HUES64 (cell line): ENCODE measurements at regions not wholly inside any gene's neighbourhood (a gene's known extent, or its start where the extent isn't known, plus 50 kb on each side); places are given as distances from the start of the nearest gene placed in this dataset.
"Not testable (repeated sequence)": the region's sequence is repeated elsewhere in the genome, so short reads cannot be mapped to it uniquely, and the experiment has no call there.

Experiments
- H3K27ac ChIP-seq: 2 replicates; pipeline ENCODE4 v1.7.0; 2013; ENCODE audit warnings: low read depth, low read length, inconsistent platforms
- H3K27me3 ChIP-seq: 2 replicates; pipeline ENCODE4 v1.6.1; 2013; ENCODE audit warnings: mild to moderate bottlenecking, low read length; ENCODE audit not compliant: insufficient read depth
- H3K36me3 ChIP-seq: 2 replicates; pipeline ENCODE4 v1.6.1; 2013; ENCODE audit warnings: mild to moderate bottlenecking, low read length; ENCODE audit not compliant: insufficient read depth
- H3K4me1 ChIP-seq: 2 replicates; pipeline ENCODE4 v1.6.1; 2013; ENCODE audit warnings: mild to moderate bottlenecking, low read length, moderate library complexity; ENCODE audit not compliant: insufficient read depth
- H3K4me3 ChIP-seq: 2 replicates; pipeline ENCODE4 v1.5.1; 2013; ENCODE audit warnings: mild to moderate bottlenecking, low read length, moderate library complexity
- H3K9ac ChIP-seq: 2 replicates; pipeline ENCODE4 v1.6.1; 2013; ENCODE audit warnings: mild to moderate bottlenecking, low read depth, low read length
- H3K9me3 ChIP-seq: 2 replicates; pipeline ENCODE4 v1.6.1; 2013; ENCODE audit warnings: low read depth, low read length; ENCODE audit not compliant: insufficient read depth
- WGBS: fragments of 150-250, 120-280 bp; methylation state at CpG from one replicate; pipeline ENCODE4 v1.1.7; 2013; ENCODE audit warnings: missing lambda C conversion rate; 5-methylcytosine and 5-hydroxymethylcytosine counted together

DNA sequence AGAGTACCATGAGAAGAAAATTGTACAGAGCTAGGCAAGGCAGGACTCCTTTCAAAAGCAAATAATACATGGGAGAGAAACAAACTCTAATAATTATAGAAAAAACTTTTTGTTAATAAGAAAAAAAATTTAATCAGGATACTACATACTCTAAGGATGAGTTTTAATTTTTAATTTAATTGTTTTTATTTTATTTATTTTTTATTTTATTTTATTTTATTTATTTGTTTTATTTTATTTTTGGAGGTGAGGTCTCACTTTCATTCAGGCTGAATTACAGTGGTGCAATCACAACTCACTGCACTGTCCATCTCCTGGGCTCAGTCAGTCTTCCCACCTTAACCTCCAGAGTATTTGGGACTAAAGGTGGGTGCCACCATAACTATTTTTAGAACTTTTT is 1347.2 kb downstream of the NLGN4Y start:
- Histone ChIP-seq H3K9me3 (no peaks in the 10 kb centered on the region), H3K36me3 (no peaks in the 10 kb centered on the region)

DNA sequence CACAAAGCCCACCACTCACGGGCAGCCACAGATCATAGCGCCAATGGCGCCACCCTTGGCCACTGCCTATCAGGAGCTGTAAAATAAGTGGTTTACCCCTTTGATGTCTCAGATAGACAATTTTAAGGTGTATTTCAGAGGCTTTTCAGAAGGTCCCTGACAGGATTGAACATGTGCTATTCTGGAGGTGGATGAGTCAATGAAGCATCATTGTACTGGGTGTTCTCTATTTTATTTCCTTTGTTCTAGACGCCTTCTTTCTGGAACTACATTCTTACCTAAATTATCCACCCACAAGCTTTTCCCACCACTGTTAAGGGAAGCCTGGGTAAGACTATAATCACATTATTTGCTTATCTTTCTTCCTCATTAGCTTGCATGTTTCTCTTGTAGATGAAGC is 1351.6 kb downstream of the NLGN4Y start:
- H3K36me3 ChIP-seq, H3K4me1 ChIP-seq, H3K4me3 ChIP-seq, H3K27ac ChIP-seq, H3K27me3 ChIP-seq, H3K9ac ChIP-seq, H3K9me3 ChIP-seq: not testable (repeated sequence)
- WGBS: no CpG with 5 or more reads among the region's 4 CpGs

More for the DNA sequence above, 1347.2 kb downstream of the NLGN4Y start:
- no peak overlapping the region for H3K27ac ChIP-seq
- H3K9ac ChIP-seq: no peak overlapping the region
- no peaks in the 10 kb centered on the region for H3K27me3 ChIP-seq
- H3K4me3 ChIP-seq: no peak overlapping the region
- no peaks in the 10 kb centered on the region for H3K4me1 ChIP-seq

DNA sequence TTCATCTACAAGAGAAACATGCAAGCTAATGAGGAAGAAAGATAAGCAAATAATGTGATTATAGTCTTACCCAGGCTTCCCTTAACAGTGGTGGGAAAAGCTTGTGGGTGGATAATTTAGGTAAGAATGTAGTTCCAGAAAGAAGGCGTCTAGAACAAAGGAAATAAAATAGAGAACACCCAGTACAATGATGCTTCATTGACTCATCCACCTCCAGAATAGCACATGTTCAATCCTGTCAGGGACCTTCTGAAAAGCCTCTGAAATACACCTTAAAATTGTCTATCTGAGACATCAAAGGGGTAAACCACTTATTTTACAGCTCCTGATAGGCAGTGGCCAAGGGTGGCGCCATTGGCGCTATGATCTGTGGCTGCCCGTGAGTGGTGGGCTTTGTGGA is 1379.2 kb downstream of the NLGN4Y start:
- not testable (repeated sequence) for H3K4me3 ChIP-seq, H3K36me3 ChIP-seq, H3K9me3 ChIP-seq, H3K27me3 ChIP-seq, H3K27ac ChIP-seq, H3K4me1 ChIP-seq, H3K9ac ChIP-seq
- WGBS: no CpG with 5 or more reads among the region's 4 CpGs

DNA sequence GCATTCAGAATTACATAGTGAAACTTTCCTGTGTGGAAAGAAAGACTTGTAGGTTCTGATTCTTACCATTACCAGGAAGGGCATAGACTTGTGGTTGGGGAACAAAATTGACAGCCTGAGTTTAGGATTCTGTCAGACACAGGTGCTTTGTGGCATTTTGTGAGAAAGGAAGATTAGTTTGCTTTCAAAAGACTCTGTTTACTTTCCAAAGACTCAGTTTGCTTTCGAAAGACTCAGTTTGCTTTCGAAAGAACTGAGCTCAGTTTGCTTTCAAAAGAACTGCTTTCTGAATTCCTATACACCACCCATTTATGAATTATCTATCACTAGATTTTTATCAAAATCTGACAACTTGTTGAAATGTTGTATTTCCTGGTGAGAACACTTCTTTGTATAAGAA is 1381.2 kb downstream of the NLGN4Y start:
- WGBS: 89% methylated on average over 2 of the region's 2 CpGs

DNA sequence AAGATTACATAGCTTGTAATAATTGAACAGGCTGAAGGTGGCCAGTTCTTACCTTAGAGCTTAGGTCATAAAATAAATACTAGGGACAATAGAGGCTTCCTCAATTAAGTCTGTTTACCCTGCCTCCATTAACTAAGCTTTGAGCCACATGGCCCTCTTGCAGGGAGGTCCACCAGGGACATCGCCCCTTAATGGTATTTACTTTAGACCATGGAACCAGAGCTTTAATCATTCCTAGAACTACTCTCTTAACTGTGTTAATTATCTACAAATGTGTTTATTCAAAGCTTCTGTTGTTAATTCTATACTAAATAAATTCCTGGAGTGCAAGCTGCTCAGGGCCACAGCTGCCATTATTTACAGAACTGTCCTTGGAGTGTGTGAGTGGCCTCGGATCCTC is 1402.2 kb downstream of the NLGN4Y start:
- no peak overlapping the region for H3K27ac ChIP-seq
- H3K4me3 ChIP-seq: no peak overlapping the region
- H3K4me1 ChIP-seq: no peaks in the 10 kb centered on the region
- no peaks in the 10 kb centered on the region for H3K9me3 ChIP-seq
- no peak overlapping the region for H3K9ac ChIP-seq
- H3K36me3 ChIP-seq: no peaks in the 10 kb centered on the region
- H3K27me3 ChIP-seq: no peaks in the 10 kb centered on the region
- WGBS: 77% methylated on average over 2 of the region's 2 CpGs

More for the DNA sequence above, 1381.2 kb downstream of the NLGN4Y start:
- no peaks in the 10 kb centered on the region for H3K4me1 ChIP-seq
- H3K27me3 ChIP-seq: no peaks in the 10 kb centered on the region
- H3K4me3 ChIP-seq: no peak overlapping the region
- H3K27ac ChIP-seq: no peak overlapping the region
- H3K9ac ChIP-seq: no peak overlapping the region
- no peaks in the 10 kb centered on the region for H3K9me3 ChIP-seq
- H3K36me3 ChIP-seq: no peaks in the 10 kb centered on the region

DNA sequence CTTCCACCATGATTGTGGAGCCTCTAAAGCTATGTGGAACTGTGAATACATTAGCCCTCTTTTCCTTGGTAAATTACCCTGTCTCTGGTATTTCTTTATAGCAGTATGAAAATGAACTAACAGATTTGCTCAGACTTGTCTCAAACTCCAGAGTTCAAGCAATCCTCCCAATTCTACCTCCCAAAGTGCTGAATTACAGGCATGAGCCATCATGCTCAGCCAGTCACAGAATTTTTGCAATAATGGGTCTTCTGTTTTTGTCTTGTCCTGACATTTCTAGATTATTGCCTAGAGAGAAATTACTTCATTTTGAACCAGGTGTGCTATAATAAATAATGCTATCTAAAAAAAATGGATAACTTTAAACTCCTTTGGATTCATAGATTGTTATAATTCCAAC is 1414.5 kb downstream of the NLGN4Y start:
- Histone ChIP-seq H3K9me3 (no peaks in the 10 kb centered on the region), H3K4me1 (no peaks in the 10 kb centered on the region), H3K4me3 (no peak overlapping the region), H3K36me3 (no peaks in the 10 kb centered on the region), H3K9ac (no peak overlapping the region), H3K27me3 (no peaks in the 10 kb centered on the region), H3K27ac (no peak overlapping the region)

DNA sequence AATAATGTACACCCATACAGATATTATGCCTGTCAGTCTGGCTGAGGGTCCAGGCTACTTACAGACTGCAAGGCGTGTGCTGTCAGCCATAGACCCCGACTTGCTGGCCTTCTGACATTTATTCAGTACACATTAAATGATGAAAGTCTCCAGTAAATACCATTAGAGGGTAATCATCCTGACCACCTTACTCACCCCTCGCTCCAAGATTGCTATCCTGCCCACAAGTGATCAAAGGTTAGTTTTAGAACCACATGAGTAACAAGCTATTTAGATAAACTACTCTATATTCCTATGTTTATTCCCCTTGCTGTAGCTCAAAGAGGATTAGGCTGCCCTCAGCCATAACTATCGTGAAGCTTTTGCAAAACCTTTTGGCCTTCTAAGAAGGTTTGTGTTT is 1426.7 kb downstream of the NLGN4Y start:
- H3K9ac ChIP-seq: no peak overlapping the region
- H3K4me1 ChIP-seq: no peaks in the 10 kb centered on the region
- no peaks in the 10 kb centered on the region for H3K36me3 ChIP-seq
- no peak overlapping the region for H3K4me3 ChIP-seq
- no peaks in the 10 kb centered on the region for H3K9me3 ChIP-seq
- 96% methylated on average over 3 of the region's 4 CpGs for WGBS
- H3K27me3 ChIP-seq: no peaks in the 10 kb centered on the region
- H3K27ac ChIP-seq: no peak overlapping the region

DNA sequence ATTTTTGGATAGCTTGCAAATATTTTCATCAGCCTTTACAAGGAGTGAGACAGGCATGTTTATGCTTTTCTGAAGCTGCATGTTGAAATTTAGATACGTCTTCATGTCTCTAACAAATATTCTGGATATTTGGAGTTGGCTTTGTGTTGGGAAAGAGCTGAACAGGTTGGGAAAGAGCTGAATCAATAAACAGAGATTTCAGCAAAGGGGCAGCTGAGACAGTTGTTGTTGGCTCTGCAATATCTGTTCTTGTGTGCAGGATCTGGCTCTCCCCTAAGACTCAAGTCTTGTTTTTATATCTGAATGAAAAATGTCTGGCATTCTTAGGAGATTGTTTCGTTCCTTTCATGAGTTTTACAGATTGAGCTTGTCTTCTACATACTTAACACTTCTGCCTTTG is 1444.5 kb downstream of the NLGN4Y start:
- no peaks in the 10 kb centered on the region for H3K9me3 ChIP-seq
- no peaks in the 10 kb centered on the region for H3K36me3 ChIP-seq
- H3K4me3 ChIP-seq: no peak overlapping the region
- H3K4me1 ChIP-seq: no peaks in the 10 kb centered on the region
- no peak overlapping the region for H3K27ac ChIP-seq
- no peaks in the 10 kb centered on the region for H3K27me3 ChIP-seq
- no peak overlapping the region for H3K9ac ChIP-seq
- 97% methylated on average over 2 of the region's 2 CpGs for WGBS

DNA sequence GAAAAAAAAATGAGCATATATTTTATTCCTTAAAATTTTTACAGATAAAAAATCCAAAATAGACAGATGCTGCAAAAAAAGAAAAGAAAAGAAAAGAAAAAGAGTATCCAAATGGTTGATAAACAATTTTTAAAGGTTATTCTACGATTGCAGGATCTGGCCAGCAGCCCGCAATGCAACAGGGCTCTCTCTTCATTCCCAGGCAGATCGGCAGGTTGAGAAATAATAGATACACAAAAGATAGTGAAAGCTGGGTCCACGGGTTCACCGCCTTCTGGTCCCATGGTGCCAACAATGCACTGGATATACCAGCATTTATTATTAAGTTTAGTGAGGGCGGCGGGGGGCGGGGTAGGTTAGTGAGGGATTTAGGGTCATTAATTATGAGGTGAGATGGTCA is 1448.9 kb downstream of the NLGN4Y start:
- Histone ChIP-seq H3K9ac (no peak overlapping the region), H3K27ac (no peak overlapping the region), H3K4me3 (no peak overlapping the region), H3K9me3 (no peaks in the 10 kb centered on the region), H3K4me1 (no peaks in the 10 kb centered on the region), H3K27me3 (no peaks in the 10 kb centered on the region), H3K36me3 (no peaks in the 10 kb centered on the region)
- WGBS: 97% methylated on average over 3 of the region's 8 CpGs

DNA sequence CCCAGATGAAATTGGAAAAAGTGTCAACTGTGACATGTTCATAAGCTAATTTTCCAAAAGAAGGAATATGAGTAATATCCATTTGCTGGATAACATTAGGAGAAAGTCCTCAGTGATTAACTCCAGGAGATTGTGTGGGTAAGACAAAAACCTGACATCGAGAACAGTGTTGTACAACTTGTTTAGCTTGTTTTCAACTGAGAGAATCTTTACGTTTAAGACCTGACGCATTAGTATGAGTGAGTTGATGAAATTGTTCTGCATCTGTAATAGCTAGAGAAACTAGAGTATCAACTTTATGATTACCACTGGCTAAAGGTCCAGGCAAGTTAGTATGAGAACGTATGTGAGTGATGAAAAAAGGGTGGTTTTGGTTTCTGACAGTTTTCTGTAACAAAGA is 1452.4 kb downstream of the NLGN4Y start:
- no peak overlapping the region for H3K27ac ChIP-seq
- no peaks in the 10 kb centered on the region for H3K4me1 ChIP-seq
- no peak overlapping the region for H3K9ac ChIP-seq
- no peaks in the 10 kb centered on the region for H3K36me3 ChIP-seq
- no peaks in the 10 kb centered on the region for H3K27me3 ChIP-seq
- no peaks in the 10 kb centered on the region for H3K9me3 ChIP-seq
- H3K4me3 ChIP-seq: no peak overlapping the region
- WGBS: 94% methylated on average over 4 of the region's 4 CpGs

DNA sequence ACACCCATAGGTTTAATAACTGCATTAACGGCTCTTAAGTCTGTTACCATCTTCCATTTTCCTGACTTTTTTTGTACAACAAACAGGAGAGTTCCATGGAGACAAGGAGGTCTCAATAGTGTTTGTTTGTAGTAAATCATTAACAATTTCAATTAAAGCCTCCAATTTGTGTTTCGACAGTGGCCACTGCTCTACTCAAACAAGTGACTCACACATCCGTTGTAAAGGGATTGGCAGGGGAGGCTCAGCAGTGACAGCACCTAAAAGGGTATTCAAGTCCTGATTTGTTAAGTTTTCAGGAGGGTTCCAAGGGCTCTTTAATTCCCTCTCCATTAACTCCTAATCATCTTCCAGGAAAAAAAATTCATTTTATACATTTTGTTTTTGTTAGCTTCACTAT is 1454.2 kb downstream of the NLGN4Y start:
- Histone ChIP-seq H3K27ac (no peak overlapping the region), H3K36me3 (no peaks in the 10 kb centered on the region), H3K27me3 (no peaks in the 10 kb centered on the region), H3K9me3 (no peaks in the 10 kb centered on the region), H3K4me1 (no peaks in the 10 kb centered on the region), H3K4me3 (no peak overlapping the region), H3K9ac (no peak overlapping the region)
- WGBS: 100% methylated on average over 1 of the region's 3 CpGs

DNA sequence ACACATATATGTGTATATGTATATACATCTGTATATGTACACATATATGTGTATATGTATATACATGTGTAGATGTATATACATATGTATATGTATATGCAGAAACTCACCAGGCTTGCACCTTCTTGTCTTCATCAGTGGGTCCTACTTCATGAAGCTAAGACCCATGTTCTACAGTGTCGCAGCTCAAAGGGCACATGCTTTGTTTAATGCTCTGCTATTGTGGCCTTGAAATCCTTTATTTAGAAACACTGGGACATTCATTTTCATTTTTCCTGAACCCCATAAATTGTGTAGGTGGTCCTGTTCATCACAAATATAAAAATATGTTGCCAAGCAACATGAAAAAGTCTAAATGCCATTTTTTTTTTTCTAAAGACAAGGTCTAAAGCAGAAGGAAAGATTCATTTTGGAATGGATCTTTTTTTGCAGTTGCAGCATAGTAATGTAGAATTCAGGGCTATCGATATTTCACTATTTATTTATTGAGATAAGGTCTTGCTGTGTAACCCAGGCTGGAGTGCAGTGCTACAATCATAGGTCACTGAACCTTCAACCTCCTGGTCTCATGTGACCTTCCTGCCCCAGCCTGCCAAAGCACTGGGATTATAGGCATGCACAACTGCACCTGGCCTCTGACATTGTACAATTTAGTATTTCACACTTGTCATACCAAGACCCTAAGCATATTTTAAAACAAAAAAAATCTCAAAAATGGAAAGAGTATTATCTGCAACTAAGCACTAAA is 1460.5 kb downstream of the NLGN4Y start:
- H3K9me3 ChIP-seq: no peaks in the 10 kb centered on the region
- 96% methylated on average over 1 of the region's 2 CpGs for WGBS

More for the DNA sequence above, 1460.5 kb downstream of the NLGN4Y start:
- no peaks in the 10 kb centered on the region for H3K36me3 ChIP-seq
- H3K9ac ChIP-seq: no peak overlapping the region
- H3K27ac ChIP-seq: no peak overlapping the region
- H3K4me3 ChIP-seq: no peak overlapping the region
- no peaks in the 10 kb centered on the region for H3K27me3 ChIP-seq
- no peaks in the 10 kb centered on the region for H3K4me1 ChIP-seq
